ENCODE measurements at regions not wholly inside any gene's neighbourhood (a gene's known extent, or its start where the extent isn't known, plus 50 kb on each side); places are given as distances from the start of the nearest gene placed in this dataset.

DNA sequence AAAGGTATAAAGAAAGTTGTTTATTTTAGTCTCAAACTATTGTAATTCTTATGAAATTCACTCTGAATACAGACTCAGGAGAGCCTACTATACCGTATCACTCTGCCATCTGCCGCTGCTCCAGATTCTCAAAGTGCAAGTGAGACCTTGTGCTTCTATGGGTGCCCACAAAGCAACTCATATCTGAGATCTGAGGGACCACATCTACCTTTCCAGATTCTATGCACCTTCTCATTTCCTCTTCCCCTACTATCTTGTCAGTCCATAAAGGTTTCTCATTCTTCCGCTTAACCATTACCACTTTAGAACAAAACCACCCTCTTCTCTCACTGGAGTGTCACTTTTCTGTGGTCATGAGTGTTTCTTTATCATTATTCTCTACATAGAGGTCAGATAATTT is 1236.9 kb downstream of the DIAPH3 start:
- TF ChIP-seq POLR2A (IDR thresholded peaks at IDR 0.05; ENCODE audit: low read depth, low read length) = no peak
- TF ChIP-seq TAF1 (IDR thresholded peaks at IDR 0.05; ENCODE audit: borderline replicate concordance, low read depth, low read length) = no peak

Data from GM12892 (cell line).